Activated naive CD4-positive, alpha-beta T cell treated with anti-CD3 and anti-CD28 coated beads, Interleukin-2, amount 10 ng/mL, durations not matched to agents 7 days and 5 days (primary cell): ENCODE measurements at regions not wholly inside any gene's neighbourhood (a gene's known extent, or its start where the extent isn't known, plus 50 kb on each side); places are given as distances from the start of the nearest gene placed in this dataset.

Experiments
- CTCF ChIA-PET: fragments of 350-600 bp; sonication (Branson Sonifier 250); formaldehyde crosslinking; loops from one replicate; lab custom pipeline; 2021; ENCODE audit warnings: antibody characterized with exemption; lab: Charles Lee
- DNase-seq: peaks from one replicate; pipeline ENCODE4 v3.0.0-alpha.2; 2020
- H3K27ac Mint-ChIP-seq: one replicate; pipeline ENCODE4 v1.8.0; 2021; ENCODE audit warnings: mild to moderate bottlenecking, moderate library complexity, mixed read lengths
- H3K27me3 Mint-ChIP-seq: one replicate; pipeline ENCODE4 v1.8.0; 2021; ENCODE audit warnings: mild to moderate bottlenecking, mixed read lengths
- H3K36me3 Mint-ChIP-seq: one replicate; pipeline ENCODE4 v1.8.0; 2021; ENCODE audit warnings: mixed read lengths
- H3K4me1 Mint-ChIP-seq: one replicate; pipeline ENCODE4 v1.8.0; 2021; ENCODE audit warnings: mixed read lengths
- H3K4me3 Mint-ChIP-seq: one replicate; pipeline ENCODE4 v1.8.0; 2021; ENCODE audit warnings: mild to moderate bottlenecking, moderate library complexity, mixed read lengths
- H3K9me3 Mint-ChIP-seq: one replicate; pipeline ENCODE4 v1.8.0; 2021; ENCODE audit warnings: mixed read lengths

- H3K9me3 Mint-ChIP-seq = no peaks in the 10 kb centered on the region
- no peaks in the 10 kb centered on the region for H3K27me3 Mint-ChIP-seq
Observed at GRCh38 chr10:22875581-22875980, 52.3 kb upstream of the ARMC3 start.

DNA sequence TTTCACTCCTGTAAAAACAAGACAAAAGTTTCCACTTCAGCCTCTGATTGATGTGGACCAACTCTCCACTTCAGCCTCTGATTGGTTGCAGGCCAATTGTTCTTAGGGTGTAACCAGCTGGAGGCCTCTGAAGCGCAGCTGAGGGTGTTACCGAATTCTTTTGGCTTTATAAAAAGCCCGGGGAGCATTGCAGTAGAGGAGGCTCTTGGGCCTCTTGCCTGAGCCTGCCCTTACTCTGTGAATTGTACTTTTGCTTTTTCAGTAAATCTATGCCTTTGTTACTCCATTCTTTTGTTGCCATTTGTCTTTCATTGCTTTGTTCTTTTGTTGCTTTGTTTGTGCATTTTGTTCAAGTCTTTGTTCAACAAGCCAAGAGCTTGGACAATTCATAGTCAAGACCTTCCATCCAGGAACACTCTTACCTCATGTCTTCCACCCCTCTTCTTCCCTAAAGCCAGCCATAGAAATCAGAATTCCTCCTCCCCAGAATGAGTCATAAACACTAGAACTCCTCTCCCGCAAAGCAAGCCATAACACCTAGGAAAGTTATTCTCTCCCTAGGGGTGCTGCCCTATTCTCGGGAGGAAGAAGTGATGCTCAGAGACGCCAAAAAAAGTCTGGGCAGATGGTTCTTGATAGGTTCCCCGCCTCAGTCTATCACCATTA, 53.5 kb upstream of the ARMC3 start:
- Mint-ChIP-seq H3K4me1 (no peaks in the 10 kb centered on the region), H3K4me3 (no peak overlapping the region), H3K9me3 (no peaks in the 10 kb centered on the region), H3K27ac (no peak overlapping the region), H3K36me3 (no peaks in the 10 kb centered on the region), H3K27me3 (no peaks in the 10 kb centered on the region)
- no peak for DNase-seq
- CTCF ChIA-PET = interaction anchor here (0.6 kb wide), 1 partner anchor 727 kb away, joined by 4 read pairs; no protein-coding TSS in a partner anchor

More at GRCh38 chr10:22875581-22875980, 52.3 kb upstream of the ARMC3 start:
- no peaks in the 10 kb centered on the region for H3K4me1 Mint-ChIP-seq
- no peak overlapping the region for H3K27ac Mint-ChIP-seq
- H3K4me3 Mint-ChIP-seq = no peak overlapping the region
- CTCF ChIA-PET = no interaction called here
- no peaks in the 10 kb centered on the region for H3K36me3 Mint-ChIP-seq
- DNase-seq = no peak

- CTCF ChIA-PET = no interaction called here
Observed at GRCh38 chr10:22856444-22857074, 71.3 kb upstream of the ARMC3 start.

DNA sequence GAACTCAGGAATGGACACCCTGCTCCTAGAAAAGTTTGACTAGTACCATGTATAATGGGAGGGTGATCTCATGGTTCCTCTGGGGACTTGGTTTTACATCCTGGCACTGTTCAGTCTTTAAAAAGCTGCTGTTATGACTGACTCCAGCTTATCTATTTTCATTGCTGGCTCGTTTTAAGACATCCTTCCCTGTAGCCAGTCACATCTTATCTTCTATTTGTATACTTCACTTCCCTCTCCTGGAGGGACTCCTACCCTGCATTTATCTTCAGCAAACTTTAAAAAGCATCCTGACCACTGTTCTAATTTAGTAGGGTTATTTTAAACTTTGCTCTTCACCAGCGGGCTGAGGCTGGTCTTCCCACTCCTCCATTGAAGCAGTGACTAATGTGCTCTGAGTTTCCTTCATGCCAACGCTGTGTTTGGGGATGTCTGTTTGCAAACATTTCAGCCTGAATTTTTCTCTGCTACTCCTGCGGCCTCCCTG, 72.9 kb upstream of the ARMC3 start:
- CTCF ChIA-PET = interaction anchor here (0.6 kb wide), 1 partner anchor 325 kb away, joined by 3 read pairs; no protein-coding TSS in a partner anchor
- Mint-ChIP-seq H3K36me3 (no peaks in the 10 kb centered on the region), H3K4me3 (no peak overlapping the region), H3K9me3 (no peaks in the 10 kb centered on the region), H3K27me3 (no peaks in the 10 kb centered on the region), H3K4me1 (no peaks in the 10 kb centered on the region), H3K27ac (no peak overlapping the region)
- no peak for DNase-seq

More at GRCh38 chr10:22856444-22857074, 71.3 kb upstream of the ARMC3 start:
- Mint-ChIP-seq H3K27me3 (no peaks in the 10 kb centered on the region), H3K9me3 (no peaks in the 10 kb centered on the region), H3K36me3 (no peaks in the 10 kb centered on the region), H3K27ac (no peak overlapping the region), H3K4me1 (no peaks in the 10 kb centered on the region), H3K4me3 (no peak overlapping the region)
- DNase-seq = no peak

- Mint-ChIP-seq H3K9me3 (no peaks in the 10 kb centered on the region), H3K36me3 (no peaks in the 10 kb centered on the region), H3K4me3 (no peak overlapping the region), H3K4me1 (peaks cover 2% of the 10 kb centered on the region), H3K27me3 (no peaks in the 10 kb centered on the region), H3K27ac (no peak overlapping the region)
- CTCF ChIA-PET = no interaction called here
- DNase-seq = no peak
Observed at GRCh38 chr10:22853906-22854447, 73.9 kb upstream of the ARMC3 start.

- CTCF ChIA-PET = no interaction called here
Observed at GRCh38 chr10:22852712-22853353, 75.0 kb upstream of the ARMC3 start.

GRCh38 chr10:22851865-22852239, 76.0 kb upstream of the ARMC3 start:
- Mint-ChIP-seq H3K27ac (no peak overlapping the region), H3K27me3 (no peaks in the 10 kb centered on the region)
- CTCF ChIA-PET = no interaction called here

More at GRCh38 chr10:22852712-22853353, 75.0 kb upstream of the ARMC3 start:
- no peak for DNase-seq
- no peak overlapping the region for H3K27ac Mint-ChIP-seq
- H3K4me1 Mint-ChIP-seq = peaks cover 2% of the 10 kb centered on the region
- no peaks in the 10 kb centered on the region for H3K36me3 Mint-ChIP-seq
- no peak overlapping the region for H3K4me3 Mint-ChIP-seq
- no peaks in the 10 kb centered on the region for H3K9me3 Mint-ChIP-seq
- H3K27me3 Mint-ChIP-seq = no peaks in the 10 kb centered on the region

DNA sequence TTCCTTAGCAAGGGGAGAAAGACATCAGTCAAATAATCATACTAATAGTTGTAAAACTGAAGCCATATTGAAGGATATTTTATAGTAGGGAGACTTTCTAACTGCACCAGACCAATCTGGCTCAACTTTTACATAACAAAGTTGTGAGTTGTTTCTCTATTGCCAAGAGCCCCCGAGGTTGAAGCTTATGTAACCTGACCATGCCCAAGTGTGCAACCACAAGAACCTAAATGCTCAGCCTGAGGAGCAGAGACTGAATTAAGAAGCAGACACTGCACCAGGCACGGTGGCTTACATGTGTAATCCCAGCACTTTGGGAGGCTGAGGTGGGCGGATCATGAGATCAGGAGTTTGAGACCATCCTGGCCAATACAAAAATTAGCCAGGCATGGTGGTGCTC, 77.3 kb upstream of the ARMC3 start:
- no peak for DNase-seq
- Mint-ChIP-seq H3K27ac (no peak overlapping the region), H3K4me3 (no peak overlapping the region), H3K4me1 (peaks cover 2% of the 10 kb centered on the region), H3K36me3 (no peaks in the 10 kb centered on the region), H3K27me3 (no peaks in the 10 kb centered on the region), H3K9me3 (no peaks in the 10 kb centered on the region)
- CTCF ChIA-PET = interaction anchor here (0.8 kb wide), 1 partner anchor 421 kb away, joined by 3 read pairs; no protein-coding TSS in a partner anchor

More at GRCh38 chr10:22851865-22852239, 76.0 kb upstream of the ARMC3 start:
- H3K4me3 Mint-ChIP-seq = no peak overlapping the region
- H3K36me3 Mint-ChIP-seq = no peaks in the 10 kb centered on the region
- DNase-seq = no peak
- H3K9me3 Mint-ChIP-seq = no peaks in the 10 kb centered on the region
- peaks cover 2% of the 10 kb centered on the region for H3K4me1 Mint-ChIP-seq

GRCh38 chr10:22849077-22849805, 78.6 kb upstream of the ARMC3 start:
- no peak overlapping the region for H3K27ac Mint-ChIP-seq
- CTCF ChIA-PET = no interaction called here
- no peaks in the 10 kb centered on the region for H3K27me3 Mint-ChIP-seq
- H3K4me3 Mint-ChIP-seq = no peak overlapping the region
- DNase-seq = no peak
- H3K36me3 Mint-ChIP-seq = no peaks in the 10 kb centered on the region
- peaks cover 2% of the 10 kb centered on the region for H3K4me1 Mint-ChIP-seq
- no peaks in the 10 kb centered on the region for H3K9me3 Mint-ChIP-seq

DNA sequence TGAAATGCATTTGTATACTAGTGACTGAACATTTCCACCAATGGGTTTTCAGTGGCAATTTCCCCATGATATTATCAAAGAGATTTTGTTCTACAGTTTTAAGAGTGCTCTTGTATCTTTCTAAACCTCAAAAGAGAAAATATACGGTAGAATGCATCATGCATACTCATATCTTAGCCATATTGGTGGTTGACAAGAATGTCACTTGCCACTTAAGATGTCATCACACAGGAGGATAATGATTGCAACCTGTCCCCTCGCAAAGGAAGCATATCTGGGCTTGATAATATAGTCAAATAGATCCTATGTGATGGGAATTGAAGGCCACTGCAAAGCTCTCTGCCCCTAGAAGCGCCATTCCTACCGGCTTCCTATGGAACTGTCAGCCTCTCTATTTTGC, 79.3 kb upstream of the ARMC3 start:
- DNase-seq = no peak
- Mint-ChIP-seq H3K4me1 (peaks cover 2% of the 10 kb centered on the region), H3K9me3 (no peaks in the 10 kb centered on the region), H3K27ac (no peak overlapping the region), H3K36me3 (no peaks in the 10 kb centered on the region), H3K27me3 (no peaks in the 10 kb centered on the region), H3K4me3 (no peak overlapping the region)
- CTCF ChIA-PET = no interaction called here

DNA sequence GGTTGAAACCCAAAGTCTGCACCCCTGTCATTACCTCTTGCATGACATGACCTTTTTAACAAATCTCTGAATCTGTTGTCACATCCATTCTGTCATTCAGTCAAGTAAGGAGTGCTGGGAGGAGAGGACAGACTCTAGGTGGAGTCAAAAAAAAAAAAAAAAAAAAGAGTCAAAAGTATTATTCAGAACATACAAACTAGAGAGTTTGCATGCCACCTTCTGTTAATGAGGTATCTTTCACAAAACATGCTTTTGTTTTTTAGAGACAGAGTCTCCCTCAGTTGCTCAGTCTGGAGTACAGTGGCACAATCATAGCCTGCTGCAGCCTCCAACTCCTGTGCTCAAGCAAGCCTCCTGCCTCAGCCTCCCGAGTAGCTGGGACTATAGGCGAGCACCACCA, 81.6 kb upstream of the ARMC3 start:
- no peaks in the 10 kb centered on the region for H3K27me3 Mint-ChIP-seq
- H3K9me3 Mint-ChIP-seq = no peaks in the 10 kb centered on the region
- no peak overlapping the region for H3K4me3 Mint-ChIP-seq
- no peak for DNase-seq
- H3K4me1 Mint-ChIP-seq = peaks cover 2% of the 10 kb centered on the region
- no peak overlapping the region for H3K27ac Mint-ChIP-seq
- CTCF ChIA-PET = no interaction called here
- no peaks in the 10 kb centered on the region for H3K36me3 Mint-ChIP-seq

GRCh38 chr10:22839639-22840038, 88.2 kb upstream of the ARMC3 start:
- H3K36me3 Mint-ChIP-seq = no peaks in the 10 kb centered on the region
- H3K4me1 Mint-ChIP-seq = no peaks in the 10 kb centered on the region
- DNase-seq = no peak
- H3K27ac Mint-ChIP-seq = no peak overlapping the region
- CTCF ChIA-PET = no interaction called here
- no peaks in the 10 kb centered on the region for H3K9me3 Mint-ChIP-seq
- H3K27me3 Mint-ChIP-seq = no peaks in the 10 kb centered on the region
- H3K4me3 Mint-ChIP-seq = no peak overlapping the region

DNA sequence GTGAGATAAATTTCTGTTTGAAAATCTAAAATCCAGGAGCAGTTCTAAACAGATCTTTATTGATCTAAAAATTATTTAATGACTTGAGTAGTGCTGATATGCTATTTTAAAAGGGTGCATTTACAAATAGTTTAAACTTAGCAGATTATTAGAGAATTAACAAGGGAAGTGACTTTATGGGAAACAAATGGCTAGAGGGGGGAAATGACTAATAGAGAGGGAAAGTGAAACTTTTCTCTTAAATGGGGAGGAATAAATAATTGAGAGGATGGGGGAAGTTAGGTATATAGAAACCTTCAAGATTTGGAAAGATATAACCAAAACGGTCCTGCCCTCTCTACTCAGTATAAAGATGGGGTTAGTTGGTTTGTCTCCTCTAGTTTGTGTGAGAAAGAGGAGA, 90.1 kb upstream of the ARMC3 start:
- CTCF ChIA-PET = no interaction called here

DNA sequence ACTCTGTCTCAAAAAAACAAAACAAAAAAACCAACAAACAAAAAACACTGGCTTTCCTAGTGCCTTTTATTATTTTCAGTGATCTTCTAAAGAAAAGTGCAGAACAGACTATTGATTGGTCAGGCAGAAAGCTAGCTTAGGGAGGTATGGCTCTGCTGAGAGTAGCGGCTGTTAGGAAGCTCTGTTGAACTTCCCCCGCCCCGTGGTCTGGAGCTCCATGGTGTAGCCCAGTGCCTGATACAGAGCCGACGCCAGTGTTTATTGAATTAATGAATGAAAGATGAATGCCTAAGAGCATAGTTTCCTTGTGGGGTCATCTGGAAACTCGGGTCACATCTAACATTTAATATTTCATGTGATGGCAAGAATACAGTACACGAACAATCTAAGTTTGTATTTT, 90.5 kb upstream of the ARMC3 start:
- CTCF ChIA-PET = no interaction called here
- no peak overlapping the region for H3K27ac Mint-ChIP-seq
- H3K9me3 Mint-ChIP-seq = no peaks in the 10 kb centered on the region
- no peak for DNase-seq
- no peaks in the 10 kb centered on the region for H3K36me3 Mint-ChIP-seq
- no peaks in the 10 kb centered on the region for H3K4me1 Mint-ChIP-seq
- H3K27me3 Mint-ChIP-seq = no peaks in the 10 kb centered on the region
- no peak overlapping the region for H3K4me3 Mint-ChIP-seq

More for the DNA sequence above, 90.1 kb upstream of the ARMC3 start:
- no peak overlapping the region for H3K4me3 Mint-ChIP-seq
- no peak for DNase-seq
- no peaks in the 10 kb centered on the region for H3K4me1 Mint-ChIP-seq
- no peak overlapping the region for H3K27ac Mint-ChIP-seq
- no peaks in the 10 kb centered on the region for H3K27me3 Mint-ChIP-seq
- no peaks in the 10 kb centered on the region for H3K9me3 Mint-ChIP-seq
- no peaks in the 10 kb centered on the region for H3K36me3 Mint-ChIP-seq
